ENCODE measurements at regions not wholly inside any gene's neighbourhood (a gene's known extent, or its start where the extent isn't known, plus 50 kb on each side); places are given as distances from the start of the nearest gene placed in this dataset.

DNA sequence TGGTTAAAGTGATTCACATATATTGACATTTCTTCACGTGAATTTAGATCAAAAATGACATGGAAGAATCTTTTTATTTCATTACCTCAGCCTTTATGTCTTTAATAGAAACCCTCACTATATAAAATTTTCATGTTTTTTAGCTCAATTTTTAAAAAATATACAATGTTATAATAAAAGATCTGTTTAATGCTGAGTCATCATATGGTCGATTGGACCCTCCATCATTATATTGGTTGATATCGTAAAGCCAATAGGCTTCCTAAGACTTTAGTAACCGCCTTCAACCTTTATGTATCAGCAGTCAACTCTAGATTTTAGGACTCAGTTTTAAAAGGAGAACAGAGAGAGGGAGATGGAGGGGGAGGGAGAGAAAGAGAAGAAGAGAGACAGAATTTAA, 162.3 kb upstream of the FERD3L start:
- H3K4me3 ChIP-seq (replicated peaks; ENCODE audit: low read depth, low read length): no peak overlapping the region
- H3K36me3 ChIP-seq (ENCODE audit: control insufficient read depth, insufficient read depth, low read length): no peaks in the 10 kb centered on the region
- TF ChIP-seq, protein P1, sequence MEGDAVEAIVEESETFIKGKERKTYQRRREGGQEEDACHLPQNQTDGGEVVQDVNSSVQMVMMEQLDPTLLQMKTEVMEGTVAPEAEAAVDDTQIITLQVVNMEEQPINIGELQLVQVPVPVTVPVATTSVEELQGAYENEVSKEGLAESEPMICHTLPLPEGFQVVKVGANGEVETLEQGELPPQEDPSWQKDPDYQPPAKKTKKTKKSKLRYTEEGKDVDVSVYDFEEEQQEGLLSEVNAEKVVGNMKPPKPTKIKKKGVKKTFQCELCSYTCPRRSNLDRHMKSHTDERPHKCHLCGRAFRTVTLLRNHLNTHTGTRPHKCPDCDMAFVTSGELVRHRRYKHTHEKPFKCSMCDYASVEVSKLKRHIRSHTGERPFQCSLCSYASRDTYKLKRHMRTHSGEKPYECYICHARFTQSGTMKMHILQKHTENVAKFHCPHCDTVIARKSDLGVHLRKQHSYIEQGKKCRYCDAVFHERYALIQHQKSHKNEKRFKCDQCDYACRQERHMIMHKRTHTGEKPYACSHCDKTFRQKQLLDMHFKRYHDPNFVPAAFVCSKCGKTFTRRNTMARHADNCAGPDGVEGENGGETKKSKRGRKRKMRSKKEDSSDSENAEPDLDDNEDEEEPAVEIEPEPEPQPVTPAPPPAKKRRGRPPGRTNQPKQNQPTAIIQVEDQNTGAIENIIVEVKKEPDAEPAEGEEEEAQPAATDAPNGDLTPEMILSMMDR (IDR thresholded peaks at IDR 0.05; ENCODE audit: insufficient read depth, low read length, poor library complexity, severe bottlenecking): no peak
- no peaks in the 10 kb centered on the region for H3K27me3 ChIP-seq (replicated peaks; ENCODE audit: control insufficient read depth, insufficient read depth, low read length)
- no peak for DNase-seq (ENCODE audit: extremely low read depth, insufficient read length)

GRCh38 chr7:19305698-19306097, 160.5 kb upstream of the FERD3L start:
- TF ChIP-seq, protein P1 (IDR thresholded peaks at IDR 0.05; ENCODE audit: insufficient read depth, low read length, poor library complexity, severe bottlenecking): no peak
- Histone ChIP-seq H3K27me3 (replicated peaks; ENCODE audit: control insufficient read depth, insufficient read depth, low read length) (no peaks in the 10 kb centered on the region), H3K36me3 (ENCODE audit: control insufficient read depth, insufficient read depth, low read length) (no peaks in the 10 kb centered on the region), H3K4me3 (replicated peaks; ENCODE audit: low read depth, low read length) (no peak overlapping the region)
- DNase-seq (ENCODE audit: extremely low read depth, insufficient read length): no peak

DNA sequence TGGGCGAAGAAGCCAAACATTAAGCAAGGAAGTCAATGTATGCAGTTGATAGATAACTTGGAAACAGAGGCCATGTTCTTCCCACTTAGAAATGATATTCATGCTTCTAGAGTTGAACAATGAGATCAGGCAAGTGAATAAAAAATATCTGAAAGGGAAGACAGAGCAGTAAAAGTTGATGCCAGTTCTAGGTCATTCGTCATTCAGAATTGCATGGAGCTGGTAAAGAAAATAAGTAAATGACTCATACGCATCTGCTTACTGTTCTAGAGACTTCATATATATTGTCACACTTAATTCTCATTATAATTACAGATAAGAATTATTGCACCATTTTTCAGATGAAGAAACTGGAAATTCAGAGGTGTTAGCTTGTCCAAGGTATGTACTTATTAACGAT, 158.9 kb upstream of the FERD3L start:
- no peak overlapping the region for H3K4me3 ChIP-seq (replicated peaks; ENCODE audit: low read depth, low read length)
- TF ChIP-seq, protein P1 (IDR thresholded peaks at IDR 0.05; ENCODE audit: insufficient read depth, low read length, poor library complexity, severe bottlenecking): no peak
- H3K36me3 ChIP-seq (ENCODE audit: control insufficient read depth, insufficient read depth, low read length): no peaks in the 10 kb centered on the region
- no peaks in the 10 kb centered on the region for H3K27me3 ChIP-seq (replicated peaks; ENCODE audit: control insufficient read depth, insufficient read depth, low read length)
- no peak for DNase-seq (ENCODE audit: extremely low read depth, insufficient read length)

GRCh38 chr7:19302731-19303130, 157.5 kb upstream of the FERD3L start:
- DNase-seq (ENCODE audit: extremely low read depth, insufficient read length): no peak
- Histone ChIP-seq H3K36me3 (ENCODE audit: control insufficient read depth, insufficient read depth, low read length) (no peaks in the 10 kb centered on the region), H3K27me3 (replicated peaks; ENCODE audit: control insufficient read depth, insufficient read depth, low read length) (no peaks in the 10 kb centered on the region), H3K4me3 (replicated peaks; ENCODE audit: low read depth, low read length) (no peak overlapping the region)
- TF ChIP-seq, protein P1 (IDR thresholded peaks at IDR 0.05; ENCODE audit: insufficient read depth, low read length, poor library complexity, severe bottlenecking): no peak

GRCh38 chr7:19296617-19297016, 151.4 kb upstream of the FERD3L start:
- no peak for DNase-seq (ENCODE audit: extremely low read depth, insufficient read length)
- H3K36me3 ChIP-seq (ENCODE audit: control insufficient read depth, insufficient read depth, low read length): no peaks in the 10 kb centered on the region
- TF ChIP-seq, protein P1 (IDR thresholded peaks at IDR 0.05; ENCODE audit: insufficient read depth, low read length, poor library complexity, severe bottlenecking): no peak
- no peaks in the 10 kb centered on the region for H3K27me3 ChIP-seq (replicated peaks; ENCODE audit: control insufficient read depth, insufficient read depth, low read length)
- no peak overlapping the region for H3K4me3 ChIP-seq (replicated peaks; ENCODE audit: low read depth, low read length)

- TF ChIP-seq, protein P1 (IDR thresholded peaks at IDR 0.05; ENCODE audit: insufficient read depth, low read length, poor library complexity, severe bottlenecking): no peak
- H3K27me3 ChIP-seq (replicated peaks; ENCODE audit: control insufficient read depth, insufficient read depth, low read length): no peaks in the 10 kb centered on the region
- DNase-seq (ENCODE audit: extremely low read depth, insufficient read length): no peak
- no peak overlapping the region for H3K4me3 ChIP-seq (replicated peaks; ENCODE audit: low read depth, low read length)
- no peaks in the 10 kb centered on the region for H3K36me3 ChIP-seq (ENCODE audit: control insufficient read depth, insufficient read depth, low read length)
Measured at GRCh38 chr7:19295376-19295775, 150.2 kb upstream of the FERD3L start.

Measured in GM06990 (cell line).